ENCODE measurements at regions not wholly inside any gene's neighbourhood (a gene's known extent, or its start where the extent isn't known, plus 50 kb on each side); places are given as distances from the start of the nearest gene placed in this dataset.

- no peak overlapping the region for H3K4me3 Mint-ChIP-seq
- DNase-seq: no peak
- no peaks in the 10 kb centered on the region for H3K4me1 Mint-ChIP-seq
- H3K36me3 Mint-ChIP-seq (ENCODE audit: low read depth): no peaks in the 10 kb centered on the region
- TF ChIP-seq, protein P1, sequence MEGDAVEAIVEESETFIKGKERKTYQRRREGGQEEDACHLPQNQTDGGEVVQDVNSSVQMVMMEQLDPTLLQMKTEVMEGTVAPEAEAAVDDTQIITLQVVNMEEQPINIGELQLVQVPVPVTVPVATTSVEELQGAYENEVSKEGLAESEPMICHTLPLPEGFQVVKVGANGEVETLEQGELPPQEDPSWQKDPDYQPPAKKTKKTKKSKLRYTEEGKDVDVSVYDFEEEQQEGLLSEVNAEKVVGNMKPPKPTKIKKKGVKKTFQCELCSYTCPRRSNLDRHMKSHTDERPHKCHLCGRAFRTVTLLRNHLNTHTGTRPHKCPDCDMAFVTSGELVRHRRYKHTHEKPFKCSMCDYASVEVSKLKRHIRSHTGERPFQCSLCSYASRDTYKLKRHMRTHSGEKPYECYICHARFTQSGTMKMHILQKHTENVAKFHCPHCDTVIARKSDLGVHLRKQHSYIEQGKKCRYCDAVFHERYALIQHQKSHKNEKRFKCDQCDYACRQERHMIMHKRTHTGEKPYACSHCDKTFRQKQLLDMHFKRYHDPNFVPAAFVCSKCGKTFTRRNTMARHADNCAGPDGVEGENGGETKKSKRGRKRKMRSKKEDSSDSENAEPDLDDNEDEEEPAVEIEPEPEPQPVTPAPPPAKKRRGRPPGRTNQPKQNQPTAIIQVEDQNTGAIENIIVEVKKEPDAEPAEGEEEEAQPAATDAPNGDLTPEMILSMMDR (IDR thresholded peaks at IDR 0.05): no peak
- H3K27ac Mint-ChIP-seq: no peak overlapping the region
- H3K27me3 Mint-ChIP-seq (ENCODE audit: low read depth, poor library complexity): no peaks in the 10 kb centered on the region
- peaks cover 37% of the 10 kb centered on the region for H3K9me3 Mint-ChIP-seq
Measured at GRCh38 chrX:46294234-46294633, 251.0 kb downstream of the ZNF674 start.

GRCh38 chrX:46279925-46280313, 265.3 kb downstream of the ZNF674 start:
- H3K27ac Mint-ChIP-seq: no peak overlapping the region
- H3K4me3 Mint-ChIP-seq: no peak overlapping the region
- no peaks in the 10 kb centered on the region for H3K36me3 Mint-ChIP-seq (ENCODE audit: low read depth)
- peaks cover 5% of the 10 kb centered on the region for H3K4me1 Mint-ChIP-seq
- no peak for DNase-seq
- H3K27me3 Mint-ChIP-seq (ENCODE audit: low read depth, poor library complexity): no peaks in the 10 kb centered on the region
- H3K9me3 Mint-ChIP-seq: peaks cover 26% of the 10 kb centered on the region
- TF ChIP-seq, protein P1 (IDR thresholded peaks at IDR 0.05): no peak

- no peak overlapping the region for H3K4me3 Mint-ChIP-seq
- peaks cover 5% of the 10 kb centered on the region for H3K4me1 Mint-ChIP-seq
- no peak for DNase-seq
- no peak overlapping the region for H3K27ac Mint-ChIP-seq
- TF ChIP-seq, protein P1 (IDR thresholded peaks at IDR 0.05): no peak
- H3K36me3 Mint-ChIP-seq (ENCODE audit: low read depth): no peaks in the 10 kb centered on the region
- H3K27me3 Mint-ChIP-seq (ENCODE audit: low read depth, poor library complexity): no peaks in the 10 kb centered on the region
- H3K9me3 Mint-ChIP-seq: peaks cover 29% of the 10 kb centered on the region
Measured at GRCh38 chrX:46279214-46279924, 265.9 kb downstream of the ZNF674 start.

DNA sequence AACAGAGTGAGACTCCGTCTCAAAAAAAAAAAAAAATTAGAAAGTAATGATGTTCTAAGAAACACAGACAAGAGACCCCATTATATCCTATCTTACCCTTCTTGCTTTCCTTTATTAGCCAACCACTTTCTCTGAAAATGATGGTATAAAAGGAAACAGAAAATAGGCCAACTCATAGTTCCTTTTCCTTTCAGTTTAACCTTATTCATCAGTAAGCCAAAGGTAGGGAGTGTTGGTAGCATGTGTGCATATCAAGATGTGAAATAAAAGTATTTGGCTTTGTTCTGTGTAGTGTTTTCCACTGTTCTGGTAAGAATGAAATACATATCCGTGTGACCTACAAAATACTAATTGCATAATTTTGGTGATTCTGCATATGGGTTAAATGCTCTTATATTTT, 266.6 kb downstream of the ZNF674 start:
- H3K27me3 Mint-ChIP-seq (ENCODE audit: low read depth, poor library complexity): no peaks in the 10 kb centered on the region
- TF ChIP-seq, protein P1 (IDR thresholded peaks at IDR 0.05): no peak
- H3K27ac Mint-ChIP-seq: no peak overlapping the region
- no peak overlapping the region for H3K4me3 Mint-ChIP-seq
- H3K36me3 Mint-ChIP-seq (ENCODE audit: low read depth): no peaks in the 10 kb centered on the region
- peaks cover 5% of the 10 kb centered on the region for H3K4me1 Mint-ChIP-seq
- no peak for DNase-seq
- peaks cover 37% of the 10 kb centered on the region for H3K9me3 Mint-ChIP-seq

GRCh38 chrX:46268412-46268811, 276.8 kb downstream of the ZNF674 start:
- no peaks in the 10 kb centered on the region for H3K4me1 Mint-ChIP-seq
- H3K4me3 Mint-ChIP-seq: no peak overlapping the region
- TF ChIP-seq, protein P1 (IDR thresholded peaks at IDR 0.05): no peak
- H3K27me3 Mint-ChIP-seq (ENCODE audit: low read depth, poor library complexity): no peaks in the 10 kb centered on the region
- no peak for DNase-seq
- H3K9me3 Mint-ChIP-seq: peaks cover 30% of the 10 kb centered on the region
- H3K27ac Mint-ChIP-seq: no peak overlapping the region
- no peaks in the 10 kb centered on the region for H3K36me3 Mint-ChIP-seq (ENCODE audit: low read depth)

DNA sequence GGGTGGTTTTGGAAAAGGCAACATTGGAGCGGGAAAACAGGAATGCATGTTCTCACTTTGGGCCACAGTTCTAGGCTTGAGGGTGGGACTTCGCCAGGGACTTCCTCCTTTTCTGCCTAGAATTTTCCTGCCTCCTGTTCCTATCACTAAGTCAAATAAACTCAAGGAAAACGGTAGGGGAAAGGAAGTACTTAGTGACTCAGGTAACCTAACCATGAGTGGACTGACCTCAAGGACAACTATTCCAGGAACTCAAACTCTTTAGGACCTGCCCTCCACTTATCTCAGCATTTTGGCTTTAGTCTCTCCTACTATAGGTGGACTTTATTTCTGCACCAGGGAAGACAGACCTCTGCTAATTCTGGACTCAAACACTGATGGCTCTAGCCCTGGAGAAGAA, 281.7 kb downstream of the ZNF674 start:
- TF ChIP-seq, protein P1 (IDR thresholded peaks at IDR 0.05): no peak
- Mint-ChIP-seq H3K36me3 (ENCODE audit: low read depth) (no peaks in the 10 kb centered on the region), H3K27ac (no peak overlapping the region)

More for the DNA sequence above, 281.7 kb downstream of the ZNF674 start:
- Mint-ChIP-seq H3K27me3 (ENCODE audit: low read depth, poor library complexity) (peaks cover 6% of the 10 kb centered on the region), H3K9me3 (peaks cover 59% of the 10 kb centered on the region), H3K4me3 (no peak overlapping the region), H3K4me1 (no peaks in the 10 kb centered on the region)
- DNase-seq: no peak
